Trophoblast cell (in vitro differentiated cells and primary cell): ENCODE measurements at regions not wholly inside any gene's neighbourhood (a gene's known extent, or its start where the extent isn't known, plus 50 kb on each side); places are given as distances from the start of the nearest gene placed in this dataset.

ENCODE experiments used
- DNase-seq, 2 donors: peaks; one replicate each; pipeline ENCODE4 v3.0.0-alpha.2; 2016
- H2AFZ ChIP-seq: 2 replicates; pipeline ENCODE4 v1.6.1; 2013; ENCODE audit warnings: low read length, moderate library complexity, mild to moderate bottlenecking; ENCODE audit not compliant: insufficient read depth, poor library complexity
- H2AK5ac ChIP-seq: 2 replicates; pipeline ENCODE4 v1.6.1; 2013; ENCODE audit warnings: mild to moderate bottlenecking, low read length
- H2BK120ac ChIP-seq: 2 replicates; pipeline ENCODE4 v1.6.1; 2013; ENCODE audit warnings: low read length, mild to moderate bottlenecking, moderate library complexity; ENCODE audit not compliant: insufficient read depth, poor library complexity
- H2BK12ac ChIP-seq: 2 replicates; pipeline ENCODE4 v1.6.1; 2013; ENCODE audit warnings: mild to moderate bottlenecking, low read length, moderate library complexity
- H2BK5ac ChIP-seq: 2 replicates; pipeline ENCODE4 v1.6.1; 2013; ENCODE audit warnings: low read length, low read depth, moderate library complexity, mild to moderate bottlenecking; ENCODE audit not compliant: poor library complexity
- H3K14ac ChIP-seq: 2 replicates; pipeline ENCODE4 v1.6.1; 2013; ENCODE audit warnings: mild to moderate bottlenecking, low read length
- H3K18ac ChIP-seq: 2 replicates; pipeline ENCODE4 v1.6.1; 2013; ENCODE audit warnings: mild to moderate bottlenecking, low read length
- H3K23ac ChIP-seq: 2 replicates; pipeline ENCODE4 v1.6.1; 2013; ENCODE audit warnings: low read length
- H3K27ac ChIP-seq: 2 replicates; pipeline ENCODE4 v1.5.1; 2013; ENCODE audit warnings: low read depth, mild to moderate bottlenecking, inconsistent platforms, low read length, moderate library complexity
- H3K27me3 ChIP-seq: 2 replicates; pipeline ENCODE4 v1.6.1; 2013; ENCODE audit warnings: inconsistent platforms, mild to moderate bottlenecking, low read length, moderate library complexity; ENCODE audit not compliant: insufficient read depth
- H3K36me3 ChIP-seq, 2 experiments: 1 replicate in 1 of 2; 2 replicates in 1 of 2; pipeline ENCODE4 v1.6.1; 2013; ENCODE audit warnings: low read length in 2 of 2, mild to moderate bottlenecking in 2 of 2, moderate library complexity in 1 of 2; ENCODE audit not compliant: insufficient read depth in 2 of 2, control insufficient read depth in 1 of 2
- H3K4ac ChIP-seq: 2 replicates; pipeline ENCODE4 v1.6.1; 2013; ENCODE audit warnings: low read depth, mild to moderate bottlenecking, low read length, moderate library complexity
- H3K4me1 ChIP-seq, 2 experiments: 1 replicate in 1 of 2; 2 replicates in 1 of 2; pipeline ENCODE4 v1.6.1; 2013; ENCODE audit warnings: low read length in 2 of 2, mild to moderate bottlenecking in 2 of 2, moderate library complexity in 1 of 2; ENCODE audit not compliant: insufficient read depth in 2 of 2, control insufficient read depth in 1 of 2
- H3K4me2 ChIP-seq: 2 replicates; pipeline ENCODE4 v1.6.1; 2013; ENCODE audit warnings: inconsistent platforms, mild to moderate bottlenecking, low read length, moderate library complexity
- H3K4me3 ChIP-seq: 2 replicates; pipeline ENCODE4 v1.5.1; 2013; ENCODE audit warnings: mild to moderate bottlenecking, low read depth, low read length, inconsistent platforms
- H3K79me1 ChIP-seq: one replicate; pipeline ENCODE4 v1.6.1; 2013; ENCODE audit warnings: low read length
- H3K79me2 ChIP-seq: 2 replicates; pipeline ENCODE4 v1.6.1; 2013; ENCODE audit warnings: low read length, mild to moderate bottlenecking; ENCODE audit not compliant: control insufficient read depth, insufficient read depth, poor library complexity
- H3K9ac ChIP-seq: 2 replicates; pipeline ENCODE4 v1.6.1; 2013; ENCODE audit warnings: mild to moderate bottlenecking, low read length
- H3K9me3 ChIP-seq: 2 replicates; pipeline ENCODE4 v1.6.1; 2013; ENCODE audit warnings: low read depth, mild to moderate bottlenecking, control low read depth, inconsistent platforms, low read length; ENCODE audit not compliant: insufficient read depth
- H4K12ac ChIP-seq: 2 replicates; pipeline ENCODE4 v1.6.1; 2013; ENCODE audit warnings: low read depth, mild to moderate bottlenecking, low read length, moderate library complexity
- H4K8ac ChIP-seq: 2 replicates; pipeline ENCODE4 v1.6.1; 2013; ENCODE audit warnings: low read depth, mild to moderate bottlenecking, low read length, moderate library complexity
- H4K91ac ChIP-seq: one replicate; pipeline ENCODE4 v1.6.1; 2013; ENCODE audit warnings: low read depth, mild to moderate bottlenecking, low read length, moderate library complexity
- WGBS: extraction: QIAGEN DNeasy Blood & Tissue Kit; methylation state at CpG from one replicate; pipeline ENCODE4 v1.1.7; 2013; ENCODE audit warnings: missing lambda C conversion rate; ENCODE audit not compliant: insufficient read length, insufficient coverage; ENCODE audit errors: extremely low coverage; 5-methylcytosine and 5-hydroxymethylcytosine counted together

DNA sequence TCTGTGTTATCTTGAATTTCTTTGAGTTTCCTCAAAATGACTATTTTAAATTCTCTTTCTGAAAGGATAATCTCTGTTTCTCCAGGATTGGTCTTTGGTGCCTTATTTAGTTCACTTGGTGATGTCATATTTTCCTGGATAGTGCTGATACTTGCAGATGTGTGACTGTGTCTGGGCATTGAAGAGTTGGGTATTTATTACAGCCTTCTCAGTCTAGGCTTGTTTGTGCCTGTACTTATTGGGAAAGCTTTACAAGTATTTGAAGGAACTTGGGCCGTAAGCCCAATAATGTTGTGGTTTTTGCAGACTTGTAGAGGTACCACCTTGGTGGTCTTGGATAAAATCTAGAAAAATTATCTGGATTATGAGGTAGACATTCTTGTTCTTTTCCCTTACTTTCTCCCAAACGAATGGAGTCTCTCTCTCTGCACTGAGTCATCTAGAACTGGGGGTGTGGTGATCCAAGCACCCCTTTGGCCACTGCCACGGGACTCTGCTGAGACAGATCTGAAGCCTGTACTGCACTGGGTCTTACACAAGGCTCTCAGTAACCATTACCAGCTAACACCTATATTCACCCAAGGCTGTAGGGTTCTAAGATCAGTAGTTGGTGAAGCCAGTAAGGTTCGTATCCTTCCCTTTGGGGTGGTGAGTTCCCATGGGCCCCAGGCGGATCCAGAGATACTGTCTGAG lies 703.7 kb upstream of the MGAT4C start:
- WGBS, result no CpG with 5 or more reads among the region's 5 CpGs
- Histone ChIP-seq H3K23ac (no peak overlapping the region), H3K4me3 (no peak overlapping the region), H3K4me2 (no peak overlapping the region), H3K36me3 (no peaks in the 10 kb centered on the region), H3K14ac (no peak overlapping the region), H2BK5ac (no peak overlapping the region), H3K27ac (no peak overlapping the region), H2AK5ac (no peak overlapping the region), H4K12ac (no peak overlapping the region), H3K9me3 (no peaks in the 10 kb centered on the region), H2AFZ (no peak overlapping the region), H4K8ac (no peak overlapping the region), H2BK120ac (no peak overlapping the region), H3K4ac (no peak overlapping the region), H2BK12ac (no peak overlapping the region), H4K91ac (no peak overlapping the region), H3K79me2 (no peaks in the 10 kb centered on the region), H3K18ac (no peak overlapping the region), H3K79me1 (no peaks in the 10 kb centered on the region), H3K27me3 (no peaks in the 10 kb centered on the region), H3K9ac (no peak overlapping the region), H3K4me1 (no peaks in the 10 kb centered on the region)
- no peak for DNase-seq

DNA sequence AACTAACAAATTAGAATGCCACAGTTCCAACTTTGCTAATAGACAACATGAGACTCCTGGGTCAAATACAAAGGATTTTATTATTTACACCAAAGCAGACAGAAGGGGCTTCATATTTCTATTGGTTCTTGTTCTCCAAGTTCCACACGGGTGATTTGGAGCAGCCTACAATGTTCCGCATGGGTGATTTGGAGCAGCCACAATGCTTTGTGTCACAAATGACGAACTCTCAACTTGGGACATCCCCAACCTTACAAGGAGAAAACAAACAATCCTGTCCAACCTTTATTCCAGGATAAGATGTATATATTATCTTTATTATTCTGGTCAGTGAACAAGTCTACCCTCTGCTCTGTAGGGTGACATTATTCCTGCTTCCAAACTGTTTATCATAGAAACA lies 694.3 kb upstream of the MGAT4C start:
- no peak overlapping the region for H2AK5ac ChIP-seq
- no peaks in the 10 kb centered on the region for H3K9me3 ChIP-seq
- H3K27me3 ChIP-seq, result no peaks in the 10 kb centered on the region
- H3K4ac ChIP-seq, result no peak overlapping the region
- no CpG with 5 or more reads among the region's 3 CpGs for WGBS
- no peak overlapping the region for H4K8ac ChIP-seq
- H3K23ac ChIP-seq, result no peak overlapping the region
- no peak for DNase-seq
- H4K12ac ChIP-seq, result no peak overlapping the region
- no peaks in the 10 kb centered on the region for H3K36me3 ChIP-seq
- H3K4me2 ChIP-seq, result no peak overlapping the region
- no peak overlapping the region for H3K27ac ChIP-seq
- H3K14ac ChIP-seq, result no peak overlapping the region
- no peak overlapping the region for H3K18ac ChIP-seq
- H2BK12ac ChIP-seq, result no peak overlapping the region
- H2AFZ ChIP-seq, result no peak overlapping the region
- H3K79me1 ChIP-seq, result no peaks in the 10 kb centered on the region
- H4K91ac ChIP-seq, result no peak overlapping the region
- H3K79me2 ChIP-seq, result no peaks in the 10 kb centered on the region
- no peak overlapping the region for H2BK5ac ChIP-seq
- no peaks in the 10 kb centered on the region for H3K4me1 ChIP-seq
- H3K9ac ChIP-seq, result no peak overlapping the region
- no peak overlapping the region for H3K4me3 ChIP-seq
- H2BK120ac ChIP-seq, result no peak overlapping the region

DNA sequence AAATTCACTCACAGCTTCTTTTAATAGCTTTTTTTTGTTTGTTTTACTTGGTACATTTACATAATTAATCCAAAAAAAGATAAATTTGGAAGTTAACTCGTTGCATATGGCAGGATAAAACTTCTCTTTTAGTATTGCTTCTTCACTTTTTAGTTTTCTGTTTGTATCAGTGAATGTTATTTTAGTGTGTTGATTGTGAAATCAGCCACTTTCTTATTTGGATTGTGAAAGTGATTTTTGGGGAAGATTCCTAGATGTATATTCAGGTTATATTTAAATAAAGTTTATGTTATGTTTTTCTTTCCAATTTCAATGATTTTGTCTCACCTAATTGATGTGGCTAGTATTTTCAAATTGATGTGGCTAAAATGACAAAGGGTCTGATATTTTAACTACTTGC lies 693.9 kb upstream of the MGAT4C start:
- Histone ChIP-seq H4K91ac (no peak overlapping the region), H3K14ac (no peak overlapping the region), H3K4me3 (no peak overlapping the region), H4K12ac (no peak overlapping the region), H3K79me1 (no peaks in the 10 kb centered on the region), H4K8ac (no peak overlapping the region), H3K27ac (no peak overlapping the region), H2AFZ (no peak overlapping the region), H2BK12ac (no peak overlapping the region), H3K4me1 (no peaks in the 10 kb centered on the region), H2BK5ac (no peak overlapping the region), H3K36me3 (no peaks in the 10 kb centered on the region), H3K79me2 (no peaks in the 10 kb centered on the region), H3K18ac (no peak overlapping the region), H3K4ac (no peak overlapping the region), H3K4me2 (no peak overlapping the region), H3K9me3 (no peaks in the 10 kb centered on the region), H3K9ac (no peak overlapping the region), H3K27me3 (no peaks in the 10 kb centered on the region), H2AK5ac (no peak overlapping the region), H3K23ac (no peak overlapping the region), H2BK120ac (no peak overlapping the region)
- no CpG with 5 or more reads among the region's 1 CpG for WGBS
- DNase-seq, result no peak

DNA sequence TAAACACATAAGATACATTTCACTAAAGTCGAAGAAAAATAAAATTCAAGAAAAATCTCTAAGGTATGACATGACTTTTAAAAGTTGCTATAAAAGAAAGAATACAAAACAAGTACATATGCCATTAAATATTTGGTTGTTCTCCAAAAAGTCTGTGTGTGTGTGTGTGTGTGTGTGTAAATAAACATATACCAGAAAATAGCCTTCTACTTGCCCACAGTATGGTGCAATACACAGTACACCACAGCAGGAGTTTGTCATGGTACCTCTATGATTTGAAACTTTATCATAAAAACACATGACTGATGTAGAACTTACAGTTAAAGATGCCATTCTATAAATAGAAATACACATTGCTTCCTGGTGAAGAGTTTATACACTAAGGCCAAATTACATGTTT lies 692.7 kb upstream of the MGAT4C start:
- Histone ChIP-seq H3K23ac (no peak overlapping the region), H4K12ac (no peak overlapping the region), H2AFZ (no peak overlapping the region), H3K36me3 (no peaks in the 10 kb centered on the region), H2BK12ac (no peak overlapping the region), H3K9ac (no peak overlapping the region), H3K14ac (no peak overlapping the region), H2AK5ac (no peak overlapping the region), H3K27me3 (no peaks in the 10 kb centered on the region), H3K4me3 (no peak overlapping the region), H3K18ac (no peak overlapping the region), H3K27ac (no peak overlapping the region), H3K4me2 (no peak overlapping the region), H3K4me1 (no peaks in the 10 kb centered on the region), H4K8ac (no peak overlapping the region), H3K79me2 (no peaks in the 10 kb centered on the region), H3K79me1 (no peaks in the 10 kb centered on the region), H3K4ac (no peak overlapping the region), H2BK120ac (no peak overlapping the region), H2BK5ac (no peak overlapping the region), H4K91ac (no peak overlapping the region), H3K9me3 (no peaks in the 10 kb centered on the region)
- DNase-seq, result no peak
- no CpG with 5 or more reads among the region's 1 CpG for WGBS
